ENCODE measurements at regions not wholly inside any gene's neighbourhood (a gene's known extent, or its start where the extent isn't known, plus 50 kb on each side); places are given as distances from the start of the nearest gene placed in this dataset.
"Not testable (repeated sequence)": the region's sequence is repeated elsewhere in the genome, so short reads cannot be mapped to it uniquely, and the experiment has no call there.

DNA sequence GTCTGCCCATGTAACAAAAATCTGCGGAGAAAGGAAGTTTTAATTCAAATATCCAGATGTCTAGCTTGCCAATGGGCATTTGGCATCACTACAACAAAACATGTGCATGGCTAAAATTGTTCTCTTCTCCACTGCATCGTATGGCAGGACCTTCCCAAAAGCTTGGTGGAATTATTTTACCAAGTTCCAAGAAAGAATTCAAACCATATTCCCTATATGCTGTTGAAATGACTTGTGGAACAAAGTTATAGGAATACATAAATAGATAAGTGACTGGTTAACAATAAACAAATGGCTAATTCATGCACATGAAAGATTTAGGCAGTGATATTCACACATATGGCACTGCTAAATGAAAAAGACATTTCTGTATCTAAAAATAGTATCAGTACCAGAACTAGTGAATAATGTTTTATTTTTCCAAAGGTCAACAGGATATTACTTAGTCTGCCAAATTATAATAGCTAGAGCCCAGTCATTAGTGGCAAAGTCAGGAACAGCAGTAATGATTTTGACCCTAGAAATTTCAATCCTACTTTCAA is 425.4 kb upstream of the VRK2 start:
- no peak for DNase-seq

DNA sequence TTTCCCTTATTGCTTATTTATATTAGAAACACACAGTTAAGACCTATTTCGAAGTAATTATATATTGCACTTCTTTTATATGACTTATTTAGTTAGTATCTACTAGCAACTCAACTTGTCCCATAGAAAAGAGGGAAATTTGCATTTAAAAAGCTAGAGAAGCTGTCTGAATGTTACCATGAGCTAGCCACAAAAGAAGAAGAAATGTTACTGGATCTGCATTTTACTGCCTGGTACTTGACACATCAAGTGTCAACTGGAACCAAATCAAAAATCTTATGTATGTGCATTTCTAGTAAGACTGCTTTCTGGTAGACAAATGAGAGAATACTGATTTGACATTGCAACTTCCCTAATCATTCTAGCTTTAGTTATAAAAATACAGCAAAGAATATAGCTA is 424.6 kb upstream of the VRK2 start:
- DNase-seq = no peak

DNA sequence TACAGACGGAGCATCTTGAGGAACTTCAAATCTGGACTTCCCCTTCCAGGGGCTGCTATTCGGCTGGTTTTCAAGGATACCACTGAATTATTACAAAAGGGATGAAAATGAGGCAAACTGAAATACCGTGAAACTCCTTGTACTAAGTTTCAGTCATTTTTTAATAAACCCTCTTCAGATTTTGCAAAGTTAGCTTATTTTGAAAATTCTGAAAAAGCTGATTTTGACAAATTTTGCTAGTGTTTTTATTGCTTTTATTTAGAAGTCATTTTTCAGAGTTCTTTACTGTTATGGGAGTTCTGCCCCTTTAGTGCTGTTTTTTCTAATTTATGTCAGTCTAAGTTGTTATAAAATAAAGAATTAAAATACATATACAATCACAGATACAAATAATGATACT is 390.4 kb upstream of the VRK2 start:
- no peak for DNase-seq

DNA sequence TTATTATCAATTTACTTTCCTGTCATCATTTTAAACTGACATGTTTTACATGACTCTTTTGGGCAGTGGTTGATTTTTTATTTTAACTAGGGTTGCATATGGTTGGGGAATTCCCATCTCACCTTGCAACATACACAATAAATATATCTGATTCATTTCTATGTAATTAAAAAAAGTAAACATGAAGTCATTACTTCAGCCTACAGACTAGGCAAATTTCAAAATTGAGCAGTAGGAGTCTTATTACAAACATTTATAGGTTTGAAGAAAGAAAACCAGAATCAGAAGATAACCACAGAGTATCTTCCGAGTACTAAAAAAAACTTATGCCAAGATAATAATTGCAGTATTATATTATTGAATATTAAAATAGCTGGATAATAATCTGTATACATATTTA is 377.0 kb upstream of the VRK2 start:
- no peak for DNase-seq

DNA sequence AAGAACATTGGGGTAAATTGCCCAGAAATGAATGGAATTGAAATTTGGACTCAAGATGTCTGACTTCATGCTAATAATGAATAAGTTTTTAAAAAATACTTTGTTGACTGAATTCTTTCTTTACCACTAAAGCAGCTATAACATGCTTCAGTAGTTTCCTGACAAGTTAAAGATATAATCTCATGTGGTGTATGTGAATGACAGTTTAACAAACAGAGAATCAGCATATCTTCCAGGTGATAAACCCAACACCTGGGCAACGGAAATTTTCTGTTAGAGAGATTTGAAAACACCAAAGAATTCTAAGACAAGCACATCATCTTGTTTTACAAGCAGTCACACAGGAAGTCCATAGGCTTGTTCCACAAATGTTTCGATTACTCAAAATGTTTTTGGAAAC is 372.6 kb upstream of the VRK2 start:
- no peak for DNase-seq

DNA sequence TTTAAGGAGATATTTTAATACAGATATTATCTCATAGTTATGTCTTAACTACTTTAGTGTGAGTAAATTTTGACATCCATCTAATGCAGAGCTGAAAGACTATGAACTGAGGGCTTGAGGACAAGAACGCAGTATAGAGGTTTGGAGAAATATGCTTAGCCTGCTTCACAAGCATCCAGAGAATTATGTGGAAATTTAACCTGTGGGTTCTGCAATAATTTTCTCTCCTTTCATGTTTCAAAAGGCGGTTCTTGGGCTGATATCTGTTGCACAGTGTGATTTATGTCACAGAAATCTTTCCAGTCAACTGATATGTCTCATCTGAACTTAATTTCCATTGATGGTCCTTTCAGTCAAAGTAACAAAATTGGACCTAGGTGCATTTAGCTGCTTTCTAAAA is 371.9 kb upstream of the VRK2 start:
- no peak for DNase-seq

DNA sequence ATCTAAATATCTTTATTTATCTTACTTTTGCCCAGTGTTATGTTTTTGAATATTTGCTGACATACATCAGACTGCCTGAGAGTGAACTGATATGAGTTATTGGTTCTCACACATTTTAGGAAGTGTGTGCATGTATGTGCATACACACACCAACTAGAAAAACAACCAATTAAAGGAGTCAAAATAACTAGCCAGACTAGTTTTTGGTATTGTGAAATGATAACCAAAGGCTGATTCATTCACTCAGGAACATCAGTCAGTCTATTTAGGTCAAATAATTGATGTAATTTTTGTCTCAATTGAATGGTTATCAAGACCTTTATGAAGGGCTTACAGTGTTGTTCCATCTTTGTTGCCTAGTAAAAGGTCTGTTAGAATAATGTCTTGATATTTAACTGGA is 369.3 kb upstream of the VRK2 start:
- no peak for DNase-seq

DNA sequence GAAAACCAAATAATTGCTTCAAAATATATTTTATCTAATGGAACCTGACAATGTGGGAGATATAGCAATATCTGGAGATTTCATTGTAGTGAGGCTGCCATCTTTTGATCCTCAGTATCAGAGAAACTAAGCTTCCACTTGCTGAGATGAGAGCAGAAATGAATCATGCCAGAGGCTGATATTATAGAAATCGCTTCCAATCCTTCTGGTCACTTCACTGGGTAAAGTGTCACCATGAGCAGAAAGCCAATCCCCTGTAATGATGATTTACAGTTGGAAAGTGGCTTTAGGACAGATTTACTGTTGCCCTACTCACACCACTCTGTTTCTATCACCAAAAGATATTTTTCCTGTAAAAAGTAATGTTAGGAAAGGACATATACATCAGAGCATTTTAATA is 365.0 kb upstream of the VRK2 start:
- DNase-seq = no peak

DNA sequence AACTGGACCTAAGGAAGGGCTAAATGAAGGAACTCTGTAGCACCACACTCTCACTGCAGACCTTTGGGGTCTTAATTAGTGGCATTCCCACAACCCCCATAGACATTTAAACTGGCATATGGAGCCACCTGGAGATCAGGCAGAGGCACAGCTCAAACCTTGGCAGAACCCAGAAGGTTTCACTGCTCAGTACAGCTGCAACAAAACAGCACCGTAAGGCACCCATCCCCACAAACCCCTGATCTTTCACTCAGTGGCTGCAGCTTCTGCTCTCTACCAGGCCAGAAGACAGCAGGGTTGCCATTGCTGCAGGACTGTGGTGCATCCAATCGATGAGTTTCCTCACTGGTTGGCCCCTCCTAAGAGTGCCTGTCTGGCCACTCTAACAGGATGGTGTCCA is 361.6 kb upstream of the VRK2 start:
- DNase-seq = no peak

DNA sequence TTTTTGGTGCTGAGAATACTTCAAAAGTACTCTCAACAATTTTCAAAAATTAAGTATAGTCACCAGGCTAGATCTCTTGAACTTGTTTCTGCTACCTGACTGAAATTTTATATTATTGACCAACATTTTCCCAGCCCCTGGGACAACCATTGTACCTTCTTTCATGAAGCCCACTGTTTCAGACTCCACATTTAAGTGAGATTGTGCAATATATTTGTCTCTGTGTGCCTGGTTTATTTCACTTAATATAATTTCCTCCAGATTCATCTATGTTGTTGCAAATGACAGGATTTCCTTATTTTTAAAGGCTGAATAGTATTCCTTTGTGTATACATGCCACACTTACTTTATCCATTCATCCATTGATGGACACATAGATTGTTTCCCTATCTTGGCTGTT is 354.2 kb upstream of the VRK2 start:
- no peak for DNase-seq

DNA sequence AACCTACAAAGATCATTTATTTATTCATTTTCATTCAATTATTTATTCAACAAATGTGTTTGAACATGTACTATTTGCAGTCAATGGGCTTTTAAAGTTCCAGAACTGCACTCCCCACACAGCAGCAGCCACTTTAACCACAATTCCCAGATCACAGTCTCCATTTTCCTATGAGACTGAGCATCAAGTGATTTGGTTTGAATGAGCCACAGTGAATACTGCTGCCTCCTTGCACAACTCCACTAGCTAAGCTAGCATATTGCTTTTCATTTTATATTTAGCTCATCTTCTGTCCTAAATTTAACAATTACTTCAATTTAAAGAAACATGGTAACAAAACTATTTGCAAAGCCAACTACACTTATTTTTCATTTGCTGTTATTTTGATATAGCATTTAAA is 353.4 kb upstream of the VRK2 start:
- no peak for DNase-seq

DNA sequence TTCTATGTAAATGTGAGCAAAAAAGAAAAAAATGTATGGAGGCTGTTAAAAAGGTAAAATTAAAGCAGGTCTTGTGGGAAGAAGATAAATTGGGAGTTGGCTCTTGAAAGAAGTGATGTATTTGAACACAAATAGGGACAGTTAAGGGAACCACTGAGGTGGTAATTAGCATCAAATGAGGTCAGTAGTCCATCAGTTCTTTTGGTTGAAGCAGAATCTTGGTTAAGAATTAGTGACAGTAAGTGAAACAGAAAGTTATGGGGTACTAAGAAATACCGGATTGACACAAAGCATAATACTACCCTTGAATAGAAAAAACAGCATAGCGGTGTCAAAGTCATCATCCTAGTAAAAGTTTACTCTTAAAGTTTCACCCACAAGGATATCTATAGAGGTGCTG is 352.6 kb upstream of the VRK2 start:
- DNase-seq = no peak

DNA sequence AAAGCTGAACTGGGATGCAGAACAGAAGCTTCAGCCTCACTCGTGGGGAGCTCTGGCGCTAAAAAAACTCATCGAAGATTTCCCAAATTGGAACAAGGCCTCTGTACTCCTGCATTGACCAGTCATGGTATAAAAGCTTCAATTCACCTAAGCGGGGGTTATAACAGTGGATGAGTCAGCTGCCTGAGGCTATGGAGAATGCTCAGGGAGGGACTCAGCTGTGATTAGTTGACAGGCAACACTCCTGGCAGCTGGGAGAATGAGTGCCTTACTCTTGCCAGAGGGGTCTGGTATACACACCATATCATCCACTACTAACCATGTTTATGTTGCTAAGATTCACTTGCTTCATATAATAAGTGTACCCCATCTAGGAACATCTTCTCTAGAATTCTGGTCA is 350.6 kb upstream of the VRK2 start:
- no peak for DNase-seq

DNA sequence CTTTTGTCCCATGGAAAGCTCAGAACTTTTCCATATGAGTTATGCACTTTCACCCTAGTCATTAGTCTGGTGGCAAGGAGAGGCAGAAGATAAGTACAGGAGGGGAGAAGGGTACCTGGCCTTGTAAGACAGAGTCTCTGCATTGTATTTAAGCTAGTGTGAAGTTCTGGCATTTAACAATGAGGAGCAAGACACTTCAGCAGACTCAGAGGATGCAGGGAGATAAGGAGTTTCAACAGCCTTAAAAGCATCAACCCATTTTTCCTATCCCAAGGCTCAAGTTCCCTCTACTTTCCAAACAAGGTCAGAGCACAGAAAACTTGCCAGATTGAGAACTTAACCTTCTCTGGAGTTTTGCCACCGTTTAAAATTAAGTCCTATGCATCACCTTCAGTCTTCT is 348.2 kb upstream of the VRK2 start:
- no peak for DNase-seq

DNA sequence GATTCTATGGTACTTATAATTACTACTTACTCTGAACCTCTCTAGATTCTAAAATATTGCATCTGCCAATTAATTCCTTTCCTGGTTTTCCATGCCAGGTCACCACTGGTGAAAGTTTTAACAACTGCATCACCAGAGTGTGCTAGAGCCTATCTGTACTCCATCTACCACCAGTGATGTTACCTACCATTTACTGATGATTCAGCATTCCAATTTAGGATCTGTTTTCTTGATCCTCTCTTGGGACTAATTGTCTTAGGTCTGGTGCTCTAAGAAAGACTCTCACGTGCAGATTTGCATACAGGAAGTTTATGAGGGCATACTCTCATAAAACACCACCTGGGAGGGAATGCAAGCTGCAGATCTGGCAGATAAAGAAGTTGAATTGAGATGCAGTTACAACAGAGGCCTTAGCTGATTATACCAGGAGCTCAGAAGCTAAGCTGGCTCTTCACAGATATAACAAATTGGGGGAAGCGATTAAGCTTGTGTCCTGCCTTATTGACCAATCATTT is 347.6 kb upstream of the VRK2 start:
- DNase-seq = no peak

DNA sequence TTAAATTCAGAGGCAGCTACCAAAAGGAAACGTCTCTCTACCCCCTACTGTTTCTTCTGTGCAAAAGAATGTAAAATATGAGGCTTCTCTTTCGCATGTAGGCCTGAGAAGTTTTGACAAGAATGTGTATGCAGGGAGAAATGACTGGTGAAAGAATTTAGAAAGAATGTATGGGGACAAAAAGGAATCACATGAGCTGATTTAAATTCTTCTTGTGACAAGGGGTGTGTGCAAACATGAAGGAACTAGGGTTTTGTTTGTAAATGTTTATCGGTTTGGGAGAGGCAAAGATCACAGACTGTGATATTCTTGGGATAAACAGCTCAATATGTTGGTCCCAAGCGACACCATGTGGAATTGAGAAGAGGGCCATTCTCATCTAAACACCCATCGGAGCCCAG is 345.2 kb upstream of the VRK2 start:
- DNase-seq = no peak

DNA sequence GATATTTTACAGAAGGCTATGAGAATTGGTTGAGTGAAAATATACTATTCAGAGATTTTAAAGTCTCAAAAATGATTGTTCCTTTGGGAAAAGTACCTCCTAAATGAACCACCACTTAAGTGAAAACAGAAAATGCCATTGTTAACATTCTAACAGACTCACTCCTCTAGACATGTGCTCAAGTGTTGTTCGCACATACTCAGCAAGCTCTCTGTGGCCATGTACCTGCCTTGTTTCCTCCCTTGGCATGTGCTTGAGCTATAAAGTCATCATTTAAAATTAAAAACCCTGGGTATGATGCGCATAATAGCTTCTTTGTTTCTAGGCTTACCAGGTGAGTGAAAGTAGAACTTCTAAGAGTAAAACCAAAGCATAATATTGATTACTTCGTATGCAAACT is 343.2 kb upstream of the VRK2 start:
- DNase-seq = no peak

DNA sequence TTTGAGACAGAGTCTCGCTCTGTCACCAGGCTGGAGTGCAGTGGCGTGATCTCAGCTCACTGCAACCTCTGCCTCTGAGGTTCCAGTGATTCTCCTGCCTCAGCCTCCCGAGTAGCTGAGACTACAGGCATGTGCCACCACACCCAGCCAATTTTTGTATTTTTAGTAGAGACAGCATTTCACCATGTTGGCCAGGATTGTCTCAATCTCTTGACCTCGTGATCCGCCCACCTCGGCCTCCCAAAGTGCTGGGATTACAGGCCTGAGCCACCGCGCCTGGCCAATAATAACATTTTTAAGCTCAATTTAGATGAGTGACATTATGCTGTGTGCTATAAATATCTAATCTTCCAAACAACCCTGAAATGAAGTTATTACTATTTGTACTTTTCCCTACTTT is 338.8 kb upstream of the VRK2 start:
- DNase-seq = not testable (repeated sequence)

DNA sequence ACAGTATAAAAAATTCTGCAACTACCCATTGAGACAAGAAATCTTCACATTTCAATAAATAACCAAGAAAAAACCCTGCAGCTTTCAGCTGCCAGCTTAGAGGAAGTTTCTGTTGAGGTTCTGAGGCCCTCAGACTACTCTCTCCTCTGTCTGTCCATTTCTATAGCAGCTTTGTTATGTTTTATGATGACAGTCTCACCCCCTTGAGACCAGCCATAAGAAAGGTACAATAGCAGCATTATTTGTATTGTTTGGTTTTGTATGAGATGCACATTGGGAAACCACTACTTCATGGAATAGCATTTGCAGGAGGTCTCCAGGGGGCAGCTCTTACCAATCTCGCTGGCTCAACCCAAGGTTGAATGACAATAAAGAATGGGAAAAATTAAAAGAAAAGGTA is 334.6 kb upstream of the VRK2 start:
- DNase-seq = no peak

DNA sequence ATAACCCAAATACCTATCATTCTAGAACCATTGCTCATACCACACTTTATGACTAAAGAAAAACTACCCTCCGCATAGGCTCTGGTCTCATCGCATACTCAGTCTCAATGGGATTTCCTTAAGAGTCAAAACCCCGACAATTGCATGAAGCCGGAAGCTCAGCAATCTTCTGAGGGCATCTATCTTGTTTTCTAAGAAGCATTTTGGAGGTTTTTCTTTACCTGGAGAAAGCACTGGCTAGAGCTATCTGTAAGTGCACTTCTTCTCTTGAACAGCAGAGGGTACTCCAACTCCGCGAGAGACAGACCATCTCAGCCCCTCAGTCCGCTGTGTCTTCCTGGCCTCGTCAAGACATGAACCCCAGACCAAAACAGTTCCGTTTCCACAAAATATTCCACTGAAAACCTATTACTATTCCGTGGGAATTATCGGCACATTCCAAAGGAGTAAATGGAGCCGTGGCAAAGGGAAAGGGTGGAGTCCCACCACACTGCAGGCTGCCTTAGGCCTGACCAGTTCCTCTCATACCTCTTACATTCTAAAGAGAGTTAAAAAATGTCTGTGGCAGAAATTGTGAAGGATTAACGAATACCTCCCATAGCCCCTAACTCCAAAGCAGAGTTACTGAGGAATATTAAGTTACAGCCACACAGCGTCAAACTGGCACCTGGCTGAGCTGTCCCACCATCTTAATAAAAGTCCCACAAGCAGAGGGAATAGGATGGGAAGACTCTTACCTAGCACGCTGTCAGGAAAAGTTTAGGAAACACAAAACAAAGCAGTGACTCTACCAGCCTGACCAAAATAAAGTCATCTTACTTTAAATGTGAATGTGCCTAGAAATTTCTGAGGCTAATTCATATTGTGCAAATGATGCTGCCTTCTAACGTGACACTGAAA is 325.6 kb upstream of the VRK2 start:
- peak; percentile 60 for DNase-seq

DNA sequence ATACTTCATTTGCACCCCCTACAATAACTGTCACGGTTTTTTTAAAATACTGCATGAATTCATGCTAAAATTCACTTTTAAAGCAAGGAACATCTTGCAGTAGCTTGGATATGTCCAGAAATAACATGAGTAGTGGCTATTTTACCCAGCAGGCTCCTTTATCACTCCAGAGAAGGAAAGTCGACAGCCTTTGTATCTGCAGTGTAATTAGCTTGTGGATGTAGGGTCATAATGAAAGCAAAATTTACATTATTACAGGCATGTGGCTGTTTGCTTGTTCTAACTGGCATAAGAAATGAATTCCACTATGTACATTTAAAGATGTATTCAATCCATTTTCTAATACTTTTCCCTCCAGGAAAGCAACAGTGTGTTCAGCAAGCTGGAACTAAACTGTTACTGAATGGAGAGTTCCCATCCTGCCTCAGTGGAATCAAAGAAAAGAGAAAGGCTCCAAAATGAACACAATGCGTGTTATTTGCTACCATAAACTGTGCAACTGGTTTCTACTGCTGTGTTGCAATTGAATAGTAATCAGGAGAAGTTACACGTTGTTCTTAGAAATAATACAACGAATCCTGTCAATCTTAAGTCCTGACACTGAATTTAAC is 321.2 kb upstream of the VRK2 start:
- no peak for DNase-seq

DNA sequence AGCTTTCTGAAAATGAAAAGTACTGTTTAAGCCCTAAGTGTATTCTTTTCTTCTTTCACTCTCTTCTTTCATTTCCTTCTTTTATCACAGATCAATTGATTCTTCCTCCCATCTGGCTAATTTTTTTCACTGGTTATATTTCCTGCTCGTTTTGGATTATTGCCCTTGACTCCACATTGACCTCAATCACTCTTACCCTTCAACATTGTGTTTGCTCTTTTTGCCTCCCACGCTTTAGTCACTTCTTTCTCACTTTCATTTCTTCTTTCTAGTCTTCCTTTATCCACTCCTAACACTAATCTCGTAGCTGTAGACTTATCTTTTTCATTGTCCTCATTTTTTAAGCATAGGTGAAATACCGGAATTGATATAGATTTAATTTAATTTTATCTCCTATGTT is 320.3 kb upstream of the VRK2 start:
- no peak for DNase-seq

DNA sequence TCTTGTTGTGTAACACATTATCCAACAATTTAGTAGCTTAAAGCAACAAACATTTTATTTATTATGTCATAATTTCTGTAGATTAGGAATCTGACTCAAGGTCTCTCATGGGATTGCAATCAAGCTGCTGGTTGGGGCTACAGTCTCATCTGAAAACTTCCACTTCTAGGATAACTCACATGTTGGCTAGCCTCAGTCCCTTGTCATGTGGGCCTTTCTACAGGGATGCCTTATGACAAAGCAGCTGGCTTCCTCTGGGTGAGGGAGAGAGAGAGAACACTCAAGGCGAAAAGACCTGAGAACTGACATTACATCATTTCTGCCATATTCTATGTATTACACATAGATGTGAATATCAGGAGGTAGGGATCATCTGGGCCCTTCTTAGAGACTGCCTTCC is 317.9 kb upstream of the VRK2 start:
- DNase-seq = no peak

DNA sequence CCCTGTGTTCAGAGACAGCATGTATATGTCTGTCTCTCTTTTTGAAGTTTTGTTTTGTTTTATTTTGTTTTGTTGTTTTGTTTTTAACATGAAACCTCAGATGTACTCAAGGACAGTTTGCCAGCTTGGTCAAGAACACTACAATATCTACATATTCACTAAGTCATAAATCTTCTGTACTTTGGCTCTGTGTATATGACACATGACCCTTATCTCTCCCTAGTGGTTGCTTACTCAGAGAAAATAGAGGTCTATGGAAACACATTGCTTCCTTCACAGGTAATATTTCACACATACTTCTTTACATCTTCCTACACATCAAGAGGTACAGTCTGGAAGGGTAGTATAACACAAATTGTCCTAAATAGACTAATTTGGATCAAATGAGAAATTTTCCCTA is 312.6 kb upstream of the VRK2 start:
- no peak for DNase-seq

Data from NCI-H510A treated with DMSO at 0.1 percent for 48 hours (cell line).